ENCODE measurements at regions not wholly inside any gene's neighbourhood (a gene's known extent, or its start where the extent isn't known, plus 50 kb on each side); places are given as distances from the start of the nearest gene placed in this dataset.
A peak's percentile ranks its signal among the peaks of the same experiment; 100 is the strongest.

- TF ChIP-seq MAX (IDR thresholded peaks at IDR 0.05) (no peak), USF1 (IDR thresholded peaks at IDR 0.05) (no peak)
These were observed 180.0 kb downstream of the CTTN start for GRCh38 chr11:70578371-70578770.

GRCh38 chr11:70578831-70579230 lies 180.5 kb downstream of the CTTN start:
- no peak for TF ChIP-seq CREB1 (IDR thresholded peaks at IDR 0.05; ENCODE audit: low read depth)
- no peak for TF ChIP-seq REST (IDR thresholded peaks at IDR 0.05; ENCODE audit: low read depth)
- TF ChIP-seq TAF1 (IDR thresholded peaks at IDR 0.05; ENCODE audit: low read depth): no peak
- TF ChIP-seq TCF12 (IDR thresholded peaks at IDR 0.05; ENCODE audit: low read depth): no peak
- no peak for TF ChIP-seq YY1 (IDR thresholded peaks at IDR 0.05; ENCODE audit: low read depth)
- TF ChIP-seq EGR1 (IDR thresholded peaks at IDR 0.05): no peak

- TF ChIP-seq RAD21 (IDR thresholded peaks at IDR 0.05; ENCODE audit: low read depth): no peak
- no peak for TF ChIP-seq TCF12 (IDR thresholded peaks at IDR 0.05; ENCODE audit: low read depth)
- no peak for TF ChIP-seq CEBPB (IDR thresholded peaks at IDR 0.05)
- TF ChIP-seq CREB1 (IDR thresholded peaks at IDR 0.05; ENCODE audit: low read depth): no peak
- TF ChIP-seq USF1 (IDR thresholded peaks at IDR 0.05): no peak
- no peak for TF ChIP-seq NFIC (IDR thresholded peaks at IDR 0.05)
- TF ChIP-seq MAX (IDR thresholded peaks at IDR 0.05): no peak
- no peak for TF ChIP-seq REST (IDR thresholded peaks at IDR 0.05; ENCODE audit: low read depth)
- no peak for TF ChIP-seq ZBTB7A (IDR thresholded peaks at IDR 0.05; ENCODE audit: low read depth)
- TF ChIP-seq YY1 (IDR thresholded peaks at IDR 0.05; ENCODE audit: low read depth): no peak
- no peak for TF ChIP-seq EGR1 (IDR thresholded peaks at IDR 0.05)
- no peak for TF ChIP-seq TAF1 (IDR thresholded peaks at IDR 0.05; ENCODE audit: low read depth)
- no peak for TF ChIP-seq EP300 (IDR thresholded peaks at IDR 0.05; ENCODE audit: borderline replicate concordance)
- no peak for TF ChIP-seq TEAD4 (IDR thresholded peaks at IDR 0.05)
- TF ChIP-seq FOXM1 (IDR thresholded peaks at IDR 0.05; ENCODE audit: borderline replicate concordance, low read depth): no peak
These were observed 181.1 kb downstream of the CTTN start for GRCh38 chr11:70579316-70579955.

- TF ChIP-seq RAD21 (IDR thresholded peaks at IDR 0.05; ENCODE audit: low read depth) (no peak), REST (IDR thresholded peaks at IDR 0.05; ENCODE audit: low read depth) (peak; percentile 87)
These were observed 181.9 kb downstream of the CTTN start for GRCh38 chr11:70580036-70580805.
